ENCODE measurements at regions not wholly inside any gene's neighbourhood (a gene's known extent, or its start where the extent isn't known, plus 50 kb on each side); places are given as distances from the start of the nearest gene placed in this dataset.

- Histone ChIP-seq H3K4me1 (replicated peaks; ENCODE audit: insufficient read depth) (peaks cover 9% of the 10 kb centered on the region), H3F3A (ENCODE audit: insufficient read depth, low read depth) (no peaks in the 10 kb centered on the region), H3K79me2 (ENCODE audit: low read depth) (no peaks in the 10 kb centered on the region), H3K27me3 (ENCODE audit: insufficient read depth, low read depth) (no peaks in the 10 kb centered on the region), H3K4me3 (no peak overlapping the region), H4K20me1 (ENCODE audit: insufficient read depth) (no peaks in the 10 kb centered on the region), H2AFZ (no peak overlapping the region), H3K4me2 (no peak overlapping the region), H3K9me3 (ENCODE audit: insufficient read depth, low read depth) (no peaks in the 10 kb centered on the region), H3K27ac (no peak overlapping the region), H3K9me2 (ENCODE audit: insufficient read depth) (no peaks in the 10 kb centered on the region), H3K36me3 (ENCODE audit: low read depth) (no peaks in the 10 kb centered on the region)
- DNase-seq = no peak
- ChIA-PET POLR2A (ENCODE audit: unreplicated experiment) (no interaction called here), CTCF (no interaction called here)
- intact Hi-C loops (cut with micrococcal nuclease; ENCODE audit: unreplicated experiment) = loop anchor here (10.0 kb wide), 2 partner anchors 214 to 394 kb away; no protein-coding TSS in a partner anchor
- TF ChIP-seq CTCF (conservative IDR thresholded peaks at IDR 0.05) (no peak), EZH2 (IDR thresholded peaks at IDR 0.05; ENCODE audit: low read depth) (no peak)
- BruUV-seq (replicated peaks) = no TSS peak
These were observed 245.4 kb downstream of the BMP4 start for GRCh38 chr14:53711205-53711604.

- no peaks in the 10 kb centered on the region for H3K36me3 ChIP-seq (ENCODE audit: low read depth)
- H3K4me3 ChIP-seq = no peak overlapping the region
- BruUV-seq (replicated peaks) = no TSS peak
- intact Hi-C loops (cut with micrococcal nuclease; ENCODE audit: unreplicated experiment) = loop anchor here (10.0 kb wide), 2 partner anchors 214 to 394 kb away; no protein-coding TSS in a partner anchor
- H2AFZ ChIP-seq = no peak overlapping the region
- no peaks in the 10 kb centered on the region for H3K27me3 ChIP-seq (ENCODE audit: insufficient read depth, low read depth)
- H3K79me2 ChIP-seq (ENCODE audit: low read depth) = no peaks in the 10 kb centered on the region
- no peak overlapping the region for H3K27ac ChIP-seq
- ChIA-PET CTCF (no interaction called here), POLR2A (ENCODE audit: unreplicated experiment) (no interaction called here)
- H3K4me1 ChIP-seq (replicated peaks; ENCODE audit: insufficient read depth) = peaks cover 7% of the 10 kb centered on the region
- no peaks in the 10 kb centered on the region for H3F3A ChIP-seq (ENCODE audit: insufficient read depth, low read depth)
- no peaks in the 10 kb centered on the region for H4K20me1 ChIP-seq (ENCODE audit: insufficient read depth)
- H3K9me2 ChIP-seq (ENCODE audit: insufficient read depth) = no peaks in the 10 kb centered on the region
- H3K4me2 ChIP-seq = no peak overlapping the region
- no peak for DNase-seq
- no peaks in the 10 kb centered on the region for H3K9me3 ChIP-seq (ENCODE audit: insufficient read depth, low read depth)
- TF ChIP-seq CTCF (conservative IDR thresholded peaks at IDR 0.05) (no peak), EZH2 (IDR thresholded peaks at IDR 0.05; ENCODE audit: low read depth) (no peak)
These were observed 246.0 kb downstream of the BMP4 start for GRCh38 chr14:53710615-53711014.

- CTCF ChIA-PET = no interaction called here
- no TSS peak for BruUV-seq (replicated peaks)
These were observed 247.2 kb downstream of the BMP4 start for GRCh38 chr14:53709381-53709780.

More at GRCh38 chr14:53709381-53709780, 247.2 kb downstream of the BMP4 start:
- no peaks in the 10 kb centered on the region for H3K36me3 ChIP-seq (ENCODE audit: low read depth)
- no peak overlapping the region for H3K4me3 ChIP-seq
- no peaks in the 10 kb centered on the region for H3K9me2 ChIP-seq (ENCODE audit: insufficient read depth)
- H3K9me3 ChIP-seq (ENCODE audit: insufficient read depth, low read depth) = no peaks in the 10 kb centered on the region
- H3K79me2 ChIP-seq (ENCODE audit: low read depth) = no peaks in the 10 kb centered on the region
- H3K4me1 ChIP-seq (replicated peaks; ENCODE audit: insufficient read depth) = no peaks in the 10 kb centered on the region
- intact Hi-C loops (cut with micrococcal nuclease; ENCODE audit: unreplicated experiment) = no loop called here
- H3K27ac ChIP-seq = no peak overlapping the region
- no peak overlapping the region for H3K4me2 ChIP-seq
- H3F3A ChIP-seq (ENCODE audit: insufficient read depth, low read depth) = no peaks in the 10 kb centered on the region
- no peak overlapping the region for H2AFZ ChIP-seq
- DNase-seq = no peak
- no peaks in the 10 kb centered on the region for H4K20me1 ChIP-seq (ENCODE audit: insufficient read depth)
- POLR2A ChIA-PET (ENCODE audit: unreplicated experiment) = no interaction called here
- no peak for TF ChIP-seq EZH2 (IDR thresholded peaks at IDR 0.05; ENCODE audit: low read depth)
- no peak for TF ChIP-seq CTCF (conservative IDR thresholded peaks at IDR 0.05)
- no peaks in the 10 kb centered on the region for H3K27me3 ChIP-seq (ENCODE audit: insufficient read depth, low read depth)
